ENCODE measurements at regions not wholly inside any gene's neighbourhood (a gene's known extent, or its start where the extent isn't known, plus 50 kb on each side); places are given as distances from the start of the nearest gene placed in this dataset.
"Not testable (repeated sequence)": the region's sequence is repeated elsewhere in the genome, so short reads cannot be mapped to it uniquely, and the experiment has no call there.

DNA sequence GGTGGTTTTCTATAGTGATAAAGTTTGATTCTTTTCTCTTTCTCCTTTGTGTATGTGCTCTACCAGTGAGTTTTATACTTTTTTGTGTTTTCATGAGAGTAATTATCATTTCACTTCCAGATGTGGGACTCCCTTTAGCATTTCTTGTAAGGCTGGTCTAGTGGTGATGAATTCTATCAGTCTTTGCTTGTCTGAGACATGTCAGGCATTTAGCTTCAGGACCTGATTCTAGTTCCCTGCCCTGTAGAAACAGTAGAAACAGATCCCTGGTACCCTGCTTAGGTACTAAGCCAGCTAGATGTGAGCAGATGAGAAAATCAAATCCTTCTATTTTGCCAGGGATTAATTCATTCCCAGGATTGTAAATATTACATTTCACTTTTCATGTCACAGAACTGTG lies 203.7 kb downstream of the ALG10 start:
- TF ChIP-seq, protein P1, sequence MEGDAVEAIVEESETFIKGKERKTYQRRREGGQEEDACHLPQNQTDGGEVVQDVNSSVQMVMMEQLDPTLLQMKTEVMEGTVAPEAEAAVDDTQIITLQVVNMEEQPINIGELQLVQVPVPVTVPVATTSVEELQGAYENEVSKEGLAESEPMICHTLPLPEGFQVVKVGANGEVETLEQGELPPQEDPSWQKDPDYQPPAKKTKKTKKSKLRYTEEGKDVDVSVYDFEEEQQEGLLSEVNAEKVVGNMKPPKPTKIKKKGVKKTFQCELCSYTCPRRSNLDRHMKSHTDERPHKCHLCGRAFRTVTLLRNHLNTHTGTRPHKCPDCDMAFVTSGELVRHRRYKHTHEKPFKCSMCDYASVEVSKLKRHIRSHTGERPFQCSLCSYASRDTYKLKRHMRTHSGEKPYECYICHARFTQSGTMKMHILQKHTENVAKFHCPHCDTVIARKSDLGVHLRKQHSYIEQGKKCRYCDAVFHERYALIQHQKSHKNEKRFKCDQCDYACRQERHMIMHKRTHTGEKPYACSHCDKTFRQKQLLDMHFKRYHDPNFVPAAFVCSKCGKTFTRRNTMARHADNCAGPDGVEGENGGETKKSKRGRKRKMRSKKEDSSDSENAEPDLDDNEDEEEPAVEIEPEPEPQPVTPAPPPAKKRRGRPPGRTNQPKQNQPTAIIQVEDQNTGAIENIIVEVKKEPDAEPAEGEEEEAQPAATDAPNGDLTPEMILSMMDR (IDR thresholded peaks at IDR 0.05) = not testable (repeated sequence)
- TF ChIP-seq POLR2A (IDR thresholded peaks at IDR 0.05) = not testable (repeated sequence)
